HL-60 (cell line): ENCODE measurements at regions not wholly inside any gene's neighbourhood (a gene's known extent, or its start where the extent isn't known, plus 50 kb on each side); places are given as distances from the start of the nearest gene placed in this dataset.

Experiments
- DNase-seq, 2 experiments: peaks; one replicate each; pipeline ENCODE4 v3.0.0-alpha.2; 2010 to 2020; ENCODE audit warnings: low read depth in 1 of 2, low spot score in 1 of 2
- H3K27ac ChIP-seq: fragments of 250-450 bp; sonication (Bioruptor Pico); replicated peaks from 2 replicates; pipeline ENCODE4 v1.5.1; 2020; ENCODE audit warnings: mild to moderate bottlenecking, moderate library complexity
- H3K27me3 ChIP-seq: fragments of 250-450 bp; sonication (Bioruptor Pico); 2 replicates; pipeline ENCODE4 v1.5.1; 2021; ENCODE audit warnings: mild to moderate bottlenecking, moderate library complexity; ENCODE audit not compliant: insufficient read depth, poor library complexity, severe bottlenecking
- H3K4me3 ChIP-seq: replicated peaks from 2 replicates; pipeline ENCODE4 v1.5.1; 2011; ENCODE audit warnings: mild to moderate bottlenecking, control low read depth, low read length; ENCODE audit not compliant: insufficient read depth
- GABPA ChIP-seq: IDR thresholded peaks from 2 replicates; pipeline ENCODE4 v1.6.1; 2012; ENCODE audit warnings: low read depth
- POLR2AphosphoS5 ChIP-seq: IDR thresholded peaks from 2 replicates; pipeline ENCODE4 v1.6.1; 2012; ENCODE audit warnings: low read depth
- REST ChIP-seq: IDR thresholded peaks from 2 replicates; pipeline ENCODE4 v1.6.1; 2012; ENCODE audit warnings: low read depth; ENCODE audit not compliant: insufficient replicate concordance
- SPI1 ChIP-seq: IDR thresholded peaks from 2 replicates; pipeline ENCODE4 v1.6.1; 2012; ENCODE audit warnings: low read depth, mild to moderate bottlenecking, borderline replicate concordance
- TF ChIP-seq, protein P1 (sequence below): IDR thresholded peaks from one replicate; pipeline ENCODE4 v1.5.1; 2011; ENCODE audit warnings: low read length, control low read depth, inconsistent platforms; ENCODE audit not compliant: insufficient read depth

DNA sequence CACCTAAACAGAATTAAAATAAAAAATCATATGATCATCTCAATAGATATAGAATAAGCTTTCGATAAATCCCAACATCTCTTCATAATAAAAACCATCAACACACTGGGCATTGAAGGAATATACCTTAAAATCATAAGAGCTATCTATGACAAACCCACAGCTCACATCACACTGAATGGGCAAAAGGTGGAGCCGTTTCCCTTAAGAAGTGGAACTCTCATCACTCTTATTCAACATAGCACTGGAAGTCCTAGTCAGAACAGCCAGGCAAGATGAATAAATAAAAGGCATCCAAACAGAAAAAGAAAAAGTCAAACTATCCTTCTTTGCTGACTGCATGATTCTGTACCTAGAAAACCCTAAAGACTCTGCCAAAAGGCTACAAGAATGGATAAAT lies 510.3 kb downstream of the ZNF804A start:
- no peak for DNase-seq
- Histone ChIP-seq H3K4me3 (no peak overlapping the region), H3K27ac (no peak overlapping the region), H3K27me3 (no peaks in the 10 kb centered on the region)
- TF ChIP-seq REST: no peak
- TF ChIP-seq SPI1: no peak
- TF ChIP-seq POLR2AphosphoS5: no peak
- TF ChIP-seq GABPA: no peak
- TF ChIP-seq, protein P1, sequence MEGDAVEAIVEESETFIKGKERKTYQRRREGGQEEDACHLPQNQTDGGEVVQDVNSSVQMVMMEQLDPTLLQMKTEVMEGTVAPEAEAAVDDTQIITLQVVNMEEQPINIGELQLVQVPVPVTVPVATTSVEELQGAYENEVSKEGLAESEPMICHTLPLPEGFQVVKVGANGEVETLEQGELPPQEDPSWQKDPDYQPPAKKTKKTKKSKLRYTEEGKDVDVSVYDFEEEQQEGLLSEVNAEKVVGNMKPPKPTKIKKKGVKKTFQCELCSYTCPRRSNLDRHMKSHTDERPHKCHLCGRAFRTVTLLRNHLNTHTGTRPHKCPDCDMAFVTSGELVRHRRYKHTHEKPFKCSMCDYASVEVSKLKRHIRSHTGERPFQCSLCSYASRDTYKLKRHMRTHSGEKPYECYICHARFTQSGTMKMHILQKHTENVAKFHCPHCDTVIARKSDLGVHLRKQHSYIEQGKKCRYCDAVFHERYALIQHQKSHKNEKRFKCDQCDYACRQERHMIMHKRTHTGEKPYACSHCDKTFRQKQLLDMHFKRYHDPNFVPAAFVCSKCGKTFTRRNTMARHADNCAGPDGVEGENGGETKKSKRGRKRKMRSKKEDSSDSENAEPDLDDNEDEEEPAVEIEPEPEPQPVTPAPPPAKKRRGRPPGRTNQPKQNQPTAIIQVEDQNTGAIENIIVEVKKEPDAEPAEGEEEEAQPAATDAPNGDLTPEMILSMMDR: no peak

GRCh38 chr2:185127412-185127811 lies 529.1 kb downstream of the ZNF804A start:
- TF ChIP-seq GABPA (no peak), SPI1 (no peak), REST (no peak), POLR2AphosphoS5 (no peak)
- TF ChIP-seq, protein P1: no peak
- Histone ChIP-seq H3K27ac (no peak overlapping the region), H3K4me3 (no peak overlapping the region), H3K27me3 (no peaks in the 10 kb centered on the region)
- no peak for DNase-seq

DNA sequence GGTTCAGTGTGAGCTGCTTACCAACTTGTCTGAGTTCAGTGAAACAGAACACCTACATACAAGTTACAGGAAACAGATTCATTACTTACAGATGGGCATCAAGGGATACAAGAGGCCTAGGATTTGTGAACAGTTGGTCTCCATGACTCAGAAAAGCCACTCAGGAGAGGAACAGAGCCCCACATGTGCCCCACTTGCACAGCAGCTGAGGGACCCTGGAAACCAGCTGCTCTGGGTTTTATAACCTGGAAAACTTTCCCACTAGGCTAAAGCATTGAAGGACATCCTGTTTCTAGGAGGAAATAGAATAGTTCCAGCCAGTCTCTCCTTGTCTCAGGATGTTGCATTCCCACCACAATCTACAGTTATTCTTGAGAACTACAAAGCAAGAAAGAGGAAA lies 530.0 kb downstream of the ZNF804A start:
- Histone ChIP-seq H3K27ac (no peak overlapping the region), H3K4me3 (no peak overlapping the region), H3K27me3 (no peaks in the 10 kb centered on the region)
- DNase-seq: no peak
- TF ChIP-seq, protein P1: no peak
- no peak for TF ChIP-seq REST
- TF ChIP-seq GABPA: no peak
- TF ChIP-seq SPI1: no peak
- TF ChIP-seq POLR2AphosphoS5: no peak
